SK-N-SH treated with all-trans-retinoic acid at 6 μM for 48 hours (cell line): ENCODE measurements at regions not wholly inside any gene's neighbourhood (a gene's known extent, or its start where the extent isn't known, plus 50 kb on each side); places are given as distances from the start of the nearest gene placed in this dataset.

ENCODE experiments used
- ARNTL ChIP-seq: fragments of 450-650 bp; formaldehyde crosslinking; IDR thresholded peaks from 2 replicates; pipeline ENCODE4 v1.5.0; 2020; ENCODE audit warnings: low read depth, mild to moderate bottlenecking, moderate library complexity, borderline replicate concordance
- CREB5 ChIP-seq: fragments of 250-450 bp; sonication (Bioruptor Pico); IDR thresholded peaks from 2 replicates; pipeline ENCODE4 v1.5.1; 2020; ENCODE audit warnings: low read depth, mild to moderate bottlenecking, moderate library complexity
- ESRRG ChIP-seq: fragments of 250-450 bp; sonication (Bioruptor Pico); IDR thresholded peaks from 2 replicates; pipeline ENCODE4 v1.6.1; 2021; ENCODE audit warnings: mild to moderate bottlenecking
- PATZ1 ChIP-seq: fragments of 250-450 bp; sonication (Bioruptor Pico); IDR thresholded peaks from 2 replicates; pipeline ENCODE4 v1.8.0; 2020; ENCODE audit warnings: mild to moderate bottlenecking, moderate library complexity, borderline replicate concordance
- POU6F1 ChIP-seq: fragments of 250-450 bp; sonication (Bioruptor Pico); IDR thresholded peaks from 2 replicates; pipeline ENCODE4 v1.8.0; 2021; ENCODE audit warnings: low read depth, mild to moderate bottlenecking, moderate library complexity, borderline replicate concordance
- SNAI2 ChIP-seq: fragments of 250-450 bp; sonication (Bioruptor Pico); IDR thresholded peaks from 2 replicates; pipeline ENCODE4 v1.5.0; 2020; ENCODE audit warnings: mild to moderate bottlenecking, moderate library complexity
- TOX ChIP-seq: fragments of 250-450 bp; sonication (Bioruptor Pico); IDR thresholded peaks from 2 replicates; pipeline ENCODE4 v1.8.0; 2021; ENCODE audit warnings: mild to moderate bottlenecking, moderate library complexity, borderline replicate concordance
- TSHZ2 ChIP-seq: fragments of 250-450 bp; sonication (Bioruptor Pico); IDR thresholded peaks from 2 replicates; pipeline ENCODE4 v1.5.0; 2020; ENCODE audit warnings: mild to moderate bottlenecking, moderate library complexity
- ZC3H10 ChIP-seq: fragments of 250-450 bp; sonication (Bioruptor Pico); IDR thresholded peaks from 2 replicates; pipeline ENCODE4 v1.5.1; 2021; ENCODE audit warnings: mild to moderate bottlenecking, moderate library complexity
- ZNF565 ChIP-seq: fragments of 450-650 bp; formaldehyde crosslinking; conservative IDR thresholded peaks from 2 replicates; pipeline ENCODE4 v1.5.0; 2020; ENCODE audit warnings: low read depth, mild to moderate bottlenecking, moderate library complexity

- TF ChIP-seq PATZ1 (CRISPR knock-in tag) (no peak), ARNTL (CRISPR knock-in tag) (no peak), SNAI2 (CRISPR knock-in tag) (no peak), TOX (CRISPR knock-in tag) (no peak), CREB5 (CRISPR knock-in tag) (no peak), POU6F1 (CRISPR knock-in tag) (no peak), ZNF565 (CRISPR knock-in tag) (no peak), TSHZ2 (CRISPR knock-in tag) (no peak), ESRRG (CRISPR knock-in tag) (no peak), ZC3H10 (CRISPR knock-in tag) (no peak)
Observed at GRCh38 chrX:38960137-38960536, 158.9 kb downstream of the MID1IP1 start.
